NCI-H187 treated with DMSO at 0.1 percent for 48 hours (cell line): ENCODE measurements at regions not wholly inside any gene's neighbourhood (a gene's known extent, or its start where the extent isn't known, plus 50 kb on each side); places are given as distances from the start of the nearest gene placed in this dataset.

Source experiments
- DNase-seq: peaks from one replicate; lab custom pipeline; 2025; lab: John Stamatoyannopoulos, UW

GRCh38 chr2:67043781-67044478, 353.2 kb upstream of the ETAA1 start:
- no peak for DNase-seq

GRCh38 chr2:67046591-67046990, 350.5 kb upstream of the ETAA1 start:
- DNase-seq: no peak

GRCh38 chr2:67048314-67048713, 348.8 kb upstream of the ETAA1 start:
- DNase-seq: no peak

GRCh38 chr2:67050622-67051021, 346.5 kb upstream of the ETAA1 start:
- no peak for DNase-seq

GRCh38 chr2:67054728-67055127, 342.4 kb upstream of the ETAA1 start:
- no peak for DNase-seq

- no peak for DNase-seq
Measured at GRCh38 chr2:67055387-67056304, 341.5 kb upstream of the ETAA1 start.

- DNase-seq: no peak
Measured at GRCh38 chr2:67057123-67057522, 340.0 kb upstream of the ETAA1 start.

- no peak for DNase-seq
Measured at GRCh38 chr2:67057901-67058703, 339.0 kb upstream of the ETAA1 start.

GRCh38 chr2:67065046-67065445, 332.1 kb upstream of the ETAA1 start:
- DNase-seq: no peak

- DNase-seq: no peak
Measured at GRCh38 chr2:67066782-67067181, 330.4 kb upstream of the ETAA1 start.

- no peak for DNase-seq
Measured at GRCh38 chr2:67067656-67068055, 329.5 kb upstream of the ETAA1 start.

- no peak for DNase-seq
Measured at GRCh38 chr2:67070826-67071225, 326.3 kb upstream of the ETAA1 start.

GRCh38 chr2:67075056-67075455, 322.1 kb upstream of the ETAA1 start:
- DNase-seq: no peak

GRCh38 chr2:67075530-67076238, 321.4 kb upstream of the ETAA1 start:
- DNase-seq: no peak

GRCh38 chr2:67076239-67076624, 320.9 kb upstream of the ETAA1 start:
- no peak for DNase-seq

- no peak for DNase-seq
Measured at GRCh38 chr2:67079729-67080128, 317.4 kb upstream of the ETAA1 start.

GRCh38 chr2:67082813-67083212, 314.3 kb upstream of the ETAA1 start:
- no peak for DNase-seq

GRCh38 chr2:67083951-67084350, 313.2 kb upstream of the ETAA1 start:
- no peak for DNase-seq

GRCh38 chr2:67085146-67085545, 312.0 kb upstream of the ETAA1 start:
- no peak for DNase-seq

GRCh38 chr2:67091681-67092080, 305.5 kb upstream of the ETAA1 start:
- DNase-seq: no peak

- DNase-seq: no peak
Measured at GRCh38 chr2:67095121-67095520, 302.0 kb upstream of the ETAA1 start.

- no peak for DNase-seq
Measured at GRCh38 chr2:67096886-67097285, 300.2 kb upstream of the ETAA1 start.
